Calu3 (cell line): ENCODE measurements at regions not wholly inside any gene's neighbourhood (a gene's known extent, or its start where the extent isn't known, plus 50 kb on each side); places are given as distances from the start of the nearest gene placed in this dataset.
"Not testable (repeated sequence)": the region's sequence is repeated elsewhere in the genome, so short reads cannot be mapped to it uniquely, and the experiment has no call there.

Source experiments
- BruUV-seq: library from RNA; stranded (reverse); fragments of 400-500 nt; replicated peaks from 2 replicates; lab custom pipeline; 2021; lab: Mats Ljungman, UMichigan
- CTCF ChIA-PET: fragments of 300-600 bp; sonication (Branson Sonifier 250); formaldehyde crosslinking; loops from one replicate; lab custom pipeline; 2022; ENCODE audit warnings: antibody characterized with exemption; lab: Charles Lee
- DNase-seq: peaks from one replicate; pipeline ENCODE4 v3.0.0; 2022
- H3K27ac Mint-ChIP-seq: one replicate; pipeline ENCODE4 v1.8.0; 2022; ENCODE audit warnings: mixed read lengths; ENCODE audit not compliant: unreplicated experiment
- H3K27me3 Mint-ChIP-seq: one replicate; pipeline ENCODE4 v1.8.0; 2022; ENCODE audit warnings: mixed read lengths; ENCODE audit not compliant: unreplicated experiment
- H3K36me3 Mint-ChIP-seq: one replicate; pipeline ENCODE4 v1.8.0; 2022; ENCODE audit warnings: mild to moderate bottlenecking, moderate library complexity, mixed read lengths; ENCODE audit not compliant: insufficient read depth, unreplicated experiment
- H3K4me1 Mint-ChIP-seq: one replicate; pipeline ENCODE4 v1.8.0; 2022; ENCODE audit warnings: mild to moderate bottlenecking, low read depth, mixed read lengths; ENCODE audit not compliant: unreplicated experiment
- H3K4me3 Mint-ChIP-seq: one replicate; pipeline ENCODE4 v1.8.0; 2022; ENCODE audit warnings: mild to moderate bottlenecking, low read depth, moderate library complexity, mixed read lengths; ENCODE audit not compliant: unreplicated experiment
- H3K9me3 Mint-ChIP-seq: one replicate; pipeline ENCODE4 v1.8.0; 2022; ENCODE audit warnings: low read depth, mixed read lengths; ENCODE audit not compliant: unreplicated experiment
- CTCF ChIP-seq: fragments of 200-600 bp; IDR thresholded peaks from one replicate; pipeline ENCODE4 v1.8.0; 2022; ENCODE audit warnings: antibody characterized with exemption; ENCODE audit not compliant: unreplicated experiment
- intact Hi-C: fragments of 100-400 bp; cut with micrococcal nuclease; formaldehyde crosslinking; loops from one replicate; pipeline ENCODE4 v1.10.0; 2022; ENCODE audit not compliant: unreplicated experiment

- DNase-seq = no peak
- Mint-ChIP-seq H3K36me3 (no peaks in the 10 kb centered on the region), H3K4me1 (no peaks in the 10 kb centered on the region), H3K27ac (no peak overlapping the region), H3K4me3 (no peak overlapping the region), H3K27me3 (no peaks in the 10 kb centered on the region), H3K9me3 (no peaks in the 10 kb centered on the region)
- intact Hi-C loops = no loop called here
- CTCF ChIA-PET = interaction anchor here (0.6 kb wide), 1 partner anchor 46 kb away, joined by 4 read pairs; no protein-coding TSS in a partner anchor
- BruUV-seq = no TSS peak
- no peak for TF ChIP-seq CTCF
Measured at GRCh38 chr13:84591444-84591843, 709.2 kb upstream of the SLITRK1 start.

GRCh38 chr13:84590663-84591062, 708.4 kb upstream of the SLITRK1 start:
- no peaks in the 10 kb centered on the region for H3K9me3 Mint-ChIP-seq
- DNase-seq = no peak
- H3K27ac Mint-ChIP-seq = no peak overlapping the region
- no peaks in the 10 kb centered on the region for H3K4me1 Mint-ChIP-seq
- no TSS peak for BruUV-seq
- no peak overlapping the region for H3K4me3 Mint-ChIP-seq
- CTCF ChIA-PET = no interaction called here
- no peak for TF ChIP-seq CTCF
- intact Hi-C loops = no loop called here
- no peaks in the 10 kb centered on the region for H3K27me3 Mint-ChIP-seq
- H3K36me3 Mint-ChIP-seq = no peaks in the 10 kb centered on the region

GRCh38 chr13:84588023-84588422, 705.7 kb upstream of the SLITRK1 start:
- DNase-seq = no peak
- no peaks in the 10 kb centered on the region for H3K27me3 Mint-ChIP-seq
- TF ChIP-seq CTCF = no peak
- no peaks in the 10 kb centered on the region for H3K4me1 Mint-ChIP-seq
- CTCF ChIA-PET = no interaction called here
- no TSS peak for BruUV-seq
- intact Hi-C loops = no loop called here
- H3K4me3 Mint-ChIP-seq = no peak overlapping the region
- H3K27ac Mint-ChIP-seq = no peak overlapping the region
- no peaks in the 10 kb centered on the region for H3K9me3 Mint-ChIP-seq
- H3K36me3 Mint-ChIP-seq = no peaks in the 10 kb centered on the region

- H3K27ac Mint-ChIP-seq, CTCF ChIA-PET, H3K4me1 Mint-ChIP-seq, BruUV-seq, H3K9me3 Mint-ChIP-seq, H3K27me3 Mint-ChIP-seq, H3K4me3 Mint-ChIP-seq, intact Hi-C loops, H3K36me3 Mint-ChIP-seq, DNase-seq: not testable (repeated sequence)
Measured at GRCh38 chr13:84579901-84580300, 697.6 kb upstream of the SLITRK1 start.

GRCh38 chr13:84574851-84575250, 692.6 kb upstream of the SLITRK1 start:
- Mint-ChIP-seq H3K4me3 (no peak overlapping the region), H3K4me1 (no peaks in the 10 kb centered on the region), H3K36me3 (no peaks in the 10 kb centered on the region), H3K27me3 (no peaks in the 10 kb centered on the region), H3K9me3 (no peaks in the 10 kb centered on the region), H3K27ac (no peak overlapping the region)
- DNase-seq = no peak
- TF ChIP-seq CTCF = no peak
- no TSS peak for BruUV-seq
- CTCF ChIA-PET = no interaction called here
- intact Hi-C loops = no loop called here
